SJCRH30 (cell line): ENCODE measurements at regions not wholly inside any gene's neighbourhood (a gene's known extent, or its start where the extent isn't known, plus 50 kb on each side); places are given as distances from the start of the nearest gene placed in this dataset.

ENCODE experiments used
- DNase-seq, 2 experiments: peaks; one replicate each; pipeline ENCODE4 v3.0.0-alpha.2; 2015 to 2020
- H3K27ac ChIP-seq: fragments of 250-450 bp; sonication (Bioruptor Pico); 2 replicates; pipeline ENCODE4 v1.5.1; 2020; ENCODE audit warnings: mild to moderate bottlenecking, moderate library complexity
- H3K27me3 ChIP-seq: fragments of 250-450 bp; sonication (Bioruptor Pico); 2 replicates; pipeline ENCODE4 v1.5.1; 2020; ENCODE audit warnings: mild to moderate bottlenecking, moderate library complexity
- H3K36me3 ChIP-seq: fragments of 250-450 bp; sonication (Bioruptor Pico); 2 replicates; pipeline ENCODE4 v1.5.1; 2020; ENCODE audit warnings: mild to moderate bottlenecking, moderate library complexity
- H3K4me1 ChIP-seq: fragments of 250-450 bp; sonication (Bioruptor Pico); 2 replicates; pipeline ENCODE4 v1.5.1; 2020; ENCODE audit warnings: mild to moderate bottlenecking, moderate library complexity
- H3K4me3 ChIP-seq: fragments of 250-450 bp; sonication (Bioruptor Pico); 2 replicates; pipeline ENCODE4 v1.5.1; 2020; ENCODE audit warnings: mild to moderate bottlenecking, moderate library complexity
- H3K9me3 ChIP-seq: fragments of 250-450 bp; sonication (Bioruptor Pico); replicated peaks from 2 replicates; pipeline ENCODE4 v1.5.1; 2020; ENCODE audit warnings: mild to moderate bottlenecking, moderate library complexity

DNA sequence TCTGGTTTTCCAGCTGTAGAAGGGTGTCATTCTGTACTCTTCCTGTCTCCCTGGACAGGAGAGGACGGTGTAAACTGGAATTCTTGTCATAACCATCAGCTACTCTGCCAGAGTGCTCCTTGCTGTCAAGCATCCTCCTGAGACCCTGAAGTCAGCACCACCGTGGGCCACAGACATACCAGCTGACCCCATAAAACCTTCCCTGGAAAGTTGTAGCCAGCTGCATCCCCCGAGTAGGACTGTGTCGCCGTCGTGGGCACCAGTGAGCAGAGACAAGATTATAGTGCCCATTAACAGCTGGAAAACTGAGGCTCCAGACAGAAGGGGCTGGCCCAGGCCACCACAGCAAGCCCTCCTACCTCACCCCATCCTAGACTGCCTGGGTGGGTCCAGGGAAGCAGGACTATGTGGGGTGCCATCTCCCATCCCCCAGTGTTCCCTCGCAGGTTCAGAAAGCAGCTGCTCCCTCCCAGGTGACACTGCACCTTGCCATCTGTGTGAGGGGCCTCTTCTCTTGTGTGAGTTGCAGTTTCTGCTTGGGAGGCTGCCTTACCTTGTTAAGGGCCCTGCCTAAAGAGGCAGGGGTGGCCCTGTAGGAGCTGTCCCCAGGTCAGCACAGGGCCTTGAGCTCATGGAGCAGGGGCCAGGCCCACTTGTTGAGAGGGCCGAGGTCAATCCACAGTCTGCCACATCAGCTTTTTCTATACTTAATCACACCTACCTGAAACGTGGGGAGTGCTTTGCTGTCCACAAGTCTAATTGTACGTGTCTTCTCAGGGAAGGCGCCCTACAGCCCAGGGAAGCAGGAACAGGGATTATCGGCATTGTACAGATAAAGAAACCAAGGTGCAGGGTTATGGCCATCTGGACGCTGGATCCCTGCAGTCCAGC lies 191.9 kb upstream of the LINGO1 start:
- no peak overlapping the region for H3K4me3 ChIP-seq
- peaks cover 4% of the 10 kb centered on the region; the same call in 1 of the 2 replicates for H3K4me1 ChIP-seq
- H3K27me3 ChIP-seq = peaks cover 10% of the 10 kb centered on the region; the same call in 1 of the 2 replicates
- H3K36me3 ChIP-seq = no peaks in the 10 kb centered on the region
- DNase-seq = no peak
- H3K27ac ChIP-seq = no peak overlapping the region
- H3K9me3 ChIP-seq = no peaks in the 10 kb centered on the region

DNA sequence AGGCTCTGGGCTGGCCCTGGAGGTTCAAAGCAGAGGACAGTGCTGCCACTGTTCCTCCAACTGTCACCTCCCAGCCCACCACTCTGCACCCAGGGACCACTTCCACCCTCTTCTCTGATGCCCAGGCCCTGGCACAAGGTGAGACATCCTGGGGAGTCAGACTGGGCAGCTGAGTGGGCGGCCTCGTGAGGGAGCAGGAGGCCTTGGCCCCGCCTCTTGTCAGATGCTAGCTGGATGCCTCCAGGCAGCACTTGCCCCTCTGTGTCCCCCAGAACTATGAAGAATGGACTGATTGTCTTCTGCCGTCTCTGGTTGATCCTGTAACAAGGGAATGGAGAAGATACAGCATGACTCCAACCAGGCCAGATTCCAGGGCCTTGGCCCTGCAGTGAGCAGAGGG lies 191.0 kb upstream of the LINGO1 start:
- DNase-seq = peak; percentile 17 to 53
- Histone ChIP-seq H3K27me3 (peaks cover 10% of the 10 kb centered on the region; the same call in 1 of the 2 replicates), H3K27ac (no peak overlapping the region)

DNA sequence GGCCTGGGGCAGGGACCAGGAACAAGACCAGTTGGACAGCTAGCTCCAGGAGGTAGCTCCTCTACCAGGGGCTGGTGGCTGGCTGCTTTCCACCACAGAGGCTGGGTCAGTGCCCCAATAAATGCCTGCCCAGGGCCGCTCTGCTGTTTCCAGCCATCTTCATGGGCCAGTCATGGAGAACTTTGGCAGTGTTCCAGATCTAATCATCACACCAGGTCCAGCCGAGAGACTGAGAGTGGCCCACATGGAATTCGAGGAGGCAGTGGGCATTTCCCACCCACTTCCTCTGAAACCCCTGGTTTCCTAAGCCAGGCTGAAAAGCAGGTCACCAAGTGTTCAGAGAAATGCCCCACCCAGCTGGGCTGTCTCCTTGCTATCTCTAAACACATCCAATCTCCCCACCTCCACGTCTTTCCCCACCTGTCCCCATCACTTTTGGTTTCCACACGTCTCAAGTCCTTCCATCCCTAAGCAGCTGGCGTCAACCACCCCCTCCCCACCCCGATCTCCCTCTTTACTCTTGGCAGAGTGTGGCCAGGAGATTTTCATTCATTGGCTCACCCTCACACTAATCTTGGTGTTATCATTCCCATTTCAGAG lies 190.0 kb upstream of the LINGO1 start:
- Histone ChIP-seq H3K36me3 (no peaks in the 10 kb centered on the region), H3K27me3 (peaks cover 10% of the 10 kb centered on the region; the same call in 1 of the 2 replicates), H3K27ac (no peak overlapping the region), H3K9me3 (no peaks in the 10 kb centered on the region), H3K4me1 (peaks cover 4% of the 10 kb centered on the region; the same call in 1 of the 2 replicates), H3K4me3 (no peak overlapping the region)
- DNase-seq = peak; percentile 70 to 82

More for the DNA sequence above, 191.0 kb upstream of the LINGO1 start:
- no peaks in the 10 kb centered on the region for H3K36me3 ChIP-seq
- H3K4me3 ChIP-seq = no peak overlapping the region
- H3K4me1 ChIP-seq = peaks cover 4% of the 10 kb centered on the region; the same call in 1 of the 2 replicates
- no peaks in the 10 kb centered on the region for H3K9me3 ChIP-seq

DNA sequence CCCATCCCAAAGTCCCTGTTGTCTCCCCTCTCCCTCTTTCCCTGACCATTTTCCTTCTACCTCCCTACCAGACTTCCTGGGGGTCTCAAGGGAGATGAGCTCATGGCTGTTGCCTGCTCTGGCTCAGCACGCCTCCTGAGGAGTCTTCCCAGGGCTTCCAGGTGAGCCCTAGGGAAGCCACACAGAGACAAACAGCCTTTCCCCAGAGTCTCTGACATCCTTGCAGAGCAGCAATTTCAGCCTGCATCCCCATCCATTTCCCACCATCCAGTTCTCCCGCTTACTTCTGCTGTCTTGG lies 189.2 kb upstream of the LINGO1 start:
- Histone ChIP-seq H3K27me3 (peaks cover 10% of the 10 kb centered on the region; the same call in 1 of the 2 replicates), H3K27ac (no peak overlapping the region), H3K4me3 (no peak overlapping the region), H3K4me1 (peaks cover 4% of the 10 kb centered on the region; the same call in 1 of the 2 replicates), H3K36me3 (no peaks in the 10 kb centered on the region), H3K9me3 (no peaks in the 10 kb centered on the region)
- no peak for DNase-seq

DNA sequence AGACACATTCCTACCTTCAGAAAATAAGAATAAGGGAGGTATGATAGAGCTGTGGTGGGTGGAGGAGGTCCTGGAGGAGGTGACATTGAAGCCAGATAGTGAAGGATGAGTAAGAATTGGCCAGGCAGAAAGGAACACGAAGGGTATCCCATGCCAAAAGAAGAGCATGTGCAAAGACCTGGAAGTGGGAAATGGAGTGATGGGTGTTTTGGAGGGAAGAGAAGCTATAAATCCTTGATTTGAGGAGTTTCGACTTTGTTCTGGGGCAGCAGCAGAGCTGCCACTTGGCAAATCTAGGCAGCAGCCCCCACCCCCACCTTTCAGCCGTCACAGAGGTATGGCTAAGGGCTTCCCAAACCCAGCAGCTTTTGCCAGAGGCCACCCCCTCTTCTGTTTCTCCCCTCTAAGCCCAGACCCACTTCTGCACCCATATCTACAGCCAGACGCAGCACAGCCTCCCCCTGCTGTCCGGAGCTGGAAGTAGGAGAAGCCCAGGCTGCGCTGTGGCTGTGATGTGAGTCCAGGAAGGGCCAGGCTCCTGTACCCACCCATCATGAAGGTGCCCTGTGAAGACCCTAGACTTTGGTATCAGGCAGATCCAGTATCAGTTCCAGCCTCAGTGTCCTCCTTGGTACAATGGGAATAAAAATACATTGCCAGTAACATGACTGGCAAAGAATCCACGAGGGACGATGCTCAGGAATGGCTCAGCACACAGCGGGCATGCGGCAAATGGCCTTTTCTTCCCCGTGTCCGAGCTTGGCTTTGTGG lies 188.7 kb upstream of the LINGO1 start:
- no peak overlapping the region for H3K27ac ChIP-seq
- H3K36me3 ChIP-seq = no peaks in the 10 kb centered on the region
- peaks cover 10% of the 10 kb centered on the region; the same call in 1 of the 2 replicates for H3K27me3 ChIP-seq
- H3K9me3 ChIP-seq = no peaks in the 10 kb centered on the region
- peak; percentile 62 to 69 for DNase-seq
- no peak overlapping the region for H3K4me3 ChIP-seq
- H3K4me1 ChIP-seq = peaks cover 4% of the 10 kb centered on the region; the same call in 1 of the 2 replicates

DNA sequence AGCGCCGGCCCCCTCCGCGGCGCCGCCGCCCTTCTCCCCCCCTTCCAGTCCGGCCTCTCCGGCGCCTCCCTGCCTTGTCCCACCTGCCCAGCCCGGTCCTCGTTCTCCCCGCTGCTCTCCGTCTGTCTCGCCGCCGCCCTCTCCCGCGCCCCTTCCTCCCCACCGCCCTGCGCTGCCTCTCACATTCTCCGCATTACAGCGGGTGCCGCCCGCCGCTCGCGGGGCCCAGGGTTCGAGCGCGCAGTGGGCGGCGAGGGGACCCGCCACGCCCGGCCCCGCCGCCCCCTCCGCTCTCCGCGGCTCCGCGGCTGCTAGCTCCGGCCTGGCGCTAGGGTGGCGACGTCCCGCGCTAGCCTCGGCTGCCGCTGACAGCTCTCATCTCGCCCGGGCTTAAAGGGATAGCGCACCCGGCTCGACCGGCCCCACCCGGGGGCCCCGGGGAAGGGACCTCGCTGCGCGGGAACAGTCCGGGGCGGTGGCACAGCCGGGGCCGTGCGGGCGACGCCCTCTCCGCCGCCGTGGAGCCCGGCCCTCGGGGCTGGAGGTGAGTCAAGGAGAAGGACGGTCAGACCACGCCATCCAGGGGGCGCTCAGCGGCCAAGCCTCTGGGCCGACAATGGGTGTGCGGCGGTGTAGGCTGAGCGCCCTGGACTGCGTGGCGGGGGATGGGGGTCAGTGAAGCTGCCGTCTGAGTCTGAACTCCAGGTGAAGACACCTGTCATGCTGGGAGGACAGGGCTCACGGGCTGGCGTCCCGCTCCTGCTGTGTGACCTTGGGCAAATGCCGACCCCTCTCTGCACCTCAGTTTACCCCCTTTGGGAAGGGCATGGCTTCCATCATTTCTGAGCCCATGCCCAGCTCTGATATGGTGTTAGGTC lies 187.4 kb upstream of the LINGO1 start:
- no peak for DNase-seq
- no peak overlapping the region; the same call in 1 of the 2 replicates for H3K4me3 ChIP-seq
- peaks cover 4% of the 10 kb centered on the region; the same call in 1 of the 2 replicates for H3K4me1 ChIP-seq
- H3K27me3 ChIP-seq = peaks cover 10% of the 10 kb centered on the region; the same call in 1 of the 2 replicates
- no peaks in the 10 kb centered on the region for H3K9me3 ChIP-seq
- no peaks in the 10 kb centered on the region for H3K36me3 ChIP-seq
- no peak overlapping the region for H3K27ac ChIP-seq

DNA sequence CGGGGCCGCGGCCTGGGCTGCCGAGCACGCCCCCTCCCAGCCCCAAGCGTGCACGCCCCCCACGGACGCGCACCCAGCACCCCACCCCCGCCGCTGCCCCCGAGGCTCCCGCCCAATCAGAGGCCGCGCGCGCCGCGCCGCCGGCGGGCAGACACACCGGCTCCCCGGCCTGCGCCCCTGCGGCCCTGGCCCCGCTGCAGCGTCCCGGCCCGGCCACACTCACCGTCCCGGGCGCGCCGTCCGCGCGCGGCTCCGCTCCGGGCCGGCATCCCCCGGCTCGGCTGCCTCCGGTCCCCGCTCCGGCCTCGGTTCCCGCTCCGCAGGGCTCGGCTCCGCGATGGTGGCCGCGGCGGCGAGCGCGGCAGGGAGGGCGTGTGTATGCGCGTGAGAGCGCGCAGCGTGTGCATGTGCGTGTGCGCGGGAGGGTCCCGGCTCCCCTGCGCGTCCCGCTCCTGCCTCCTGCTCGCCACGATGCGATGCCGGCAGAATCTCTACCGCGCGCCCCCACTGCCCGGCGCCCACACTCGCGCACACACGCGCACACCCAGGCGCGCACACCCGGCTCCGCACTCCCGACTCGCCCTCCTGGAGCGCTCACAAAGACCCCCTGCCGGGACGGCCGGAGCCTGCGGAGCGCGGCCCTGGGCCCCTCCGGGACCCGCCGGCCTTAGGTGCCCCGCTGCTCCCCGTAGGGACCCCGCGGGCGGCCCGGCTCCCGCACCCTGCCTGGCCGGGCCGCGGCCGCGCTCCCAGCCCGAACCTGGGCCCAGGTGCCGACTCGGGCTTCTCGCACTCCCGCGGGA lies 186.5 kb upstream of the LINGO1 start:
- Histone ChIP-seq H3K27me3 (peaks cover 10% of the 10 kb centered on the region; the same call in 1 of the 2 replicates), H3K36me3 (no peaks in the 10 kb centered on the region), H3K27ac (no peak overlapping the region), H3K4me3 (no peak overlapping the region; the same call in 1 of the 2 replicates), H3K4me1 (peaks cover 4% of the 10 kb centered on the region; the same call in 1 of the 2 replicates), H3K9me3 (no peaks in the 10 kb centered on the region)
- no peak for DNase-seq

DNA sequence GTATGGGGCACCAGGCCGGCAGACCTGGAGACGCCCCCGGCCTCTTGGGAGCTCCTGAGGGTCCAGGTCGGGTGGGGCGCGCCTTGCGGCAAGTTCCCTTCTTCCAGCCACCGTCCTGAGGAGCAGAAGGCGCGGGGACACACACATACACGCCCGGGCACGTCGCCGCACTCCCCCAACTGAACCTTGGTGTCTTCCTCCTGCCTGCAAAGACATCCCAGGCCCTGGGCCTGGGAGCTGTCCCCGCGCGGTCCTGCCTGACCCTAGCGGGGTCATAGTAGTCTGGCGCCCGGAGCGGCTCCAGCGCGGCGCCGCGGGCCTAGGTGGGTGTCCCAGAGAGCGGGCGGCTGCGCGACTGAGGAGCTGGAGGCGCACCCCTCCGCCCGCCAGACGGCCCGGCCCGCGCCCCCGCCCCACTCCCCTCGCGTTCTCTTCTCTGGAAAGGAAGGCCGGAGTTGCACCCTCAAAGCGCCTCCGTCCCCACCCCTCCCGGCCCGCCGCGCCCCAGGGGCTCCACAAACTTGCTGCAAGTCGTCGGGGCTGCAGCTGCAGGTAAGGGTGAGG lies 185.9 kb upstream of the LINGO1 start:
- H3K4me3 ChIP-seq = no peak overlapping the region
- no peaks in the 10 kb centered on the region for H3K9me3 ChIP-seq
- peaks cover 4% of the 10 kb centered on the region; the same call in 1 of the 2 replicates for H3K4me1 ChIP-seq
- DNase-seq = no peak
- peaks cover 10% of the 10 kb centered on the region; the same call in 1 of the 2 replicates for H3K27me3 ChIP-seq
- H3K36me3 ChIP-seq = no peaks in the 10 kb centered on the region
- no peak overlapping the region for H3K27ac ChIP-seq

DNA sequence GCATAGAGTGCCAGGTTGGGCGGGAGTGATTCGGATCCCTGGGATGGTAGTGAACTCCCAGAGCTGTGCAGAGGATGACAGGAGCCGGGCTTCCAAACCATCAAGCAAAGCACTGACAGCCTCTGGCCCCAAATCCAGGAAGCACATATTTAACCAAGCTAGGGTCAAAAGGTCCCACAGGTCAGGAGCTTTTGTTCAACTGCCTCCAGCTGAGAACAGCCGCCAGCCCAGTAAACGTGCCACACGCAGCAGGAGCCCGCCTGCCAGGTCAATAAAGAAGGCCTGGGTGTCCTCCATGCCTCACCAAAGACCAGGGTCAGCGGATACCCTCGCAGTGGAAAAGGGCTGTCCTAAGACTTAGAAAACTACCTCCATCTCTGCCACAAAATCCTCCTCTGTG lies 184.7 kb upstream of the LINGO1 start:
- H3K4me3 ChIP-seq = no peak overlapping the region
- H3K36me3 ChIP-seq = no peaks in the 10 kb centered on the region
- no peak overlapping the region for H3K27ac ChIP-seq
- DNase-seq = no peak
- H3K9me3 ChIP-seq = no peaks in the 10 kb centered on the region
- H3K4me1 ChIP-seq = peaks cover 3% of the 10 kb centered on the region; the same call in 1 of the 2 replicates
- peaks cover 10% of the 10 kb centered on the region; the same call in 1 of the 2 replicates for H3K27me3 ChIP-seq

DNA sequence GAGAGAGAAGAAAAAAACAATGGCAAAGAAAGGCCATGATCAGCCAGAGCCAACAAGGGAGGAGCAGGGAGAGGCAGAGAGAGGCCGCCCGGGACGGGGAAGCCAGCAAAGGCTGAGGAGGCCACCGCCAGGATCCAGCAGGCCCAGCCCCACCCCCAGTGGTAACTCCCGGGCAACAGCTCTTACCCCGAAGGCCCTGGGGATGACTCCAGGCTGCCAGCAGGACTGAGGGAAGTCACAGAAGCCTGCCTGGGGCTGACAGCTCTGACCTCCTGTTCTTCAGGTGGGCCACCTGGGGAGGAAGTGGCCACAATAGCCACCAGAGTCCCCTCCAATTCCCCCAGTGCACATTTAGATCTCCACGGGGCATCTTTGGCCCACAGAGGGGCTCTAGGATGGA lies 184.3 kb upstream of the LINGO1 start:
- no peak overlapping the region for H3K4me3 ChIP-seq
- DNase-seq = no peak
- peaks cover 10% of the 10 kb centered on the region; the same call in 1 of the 2 replicates for H3K27me3 ChIP-seq

DNA sequence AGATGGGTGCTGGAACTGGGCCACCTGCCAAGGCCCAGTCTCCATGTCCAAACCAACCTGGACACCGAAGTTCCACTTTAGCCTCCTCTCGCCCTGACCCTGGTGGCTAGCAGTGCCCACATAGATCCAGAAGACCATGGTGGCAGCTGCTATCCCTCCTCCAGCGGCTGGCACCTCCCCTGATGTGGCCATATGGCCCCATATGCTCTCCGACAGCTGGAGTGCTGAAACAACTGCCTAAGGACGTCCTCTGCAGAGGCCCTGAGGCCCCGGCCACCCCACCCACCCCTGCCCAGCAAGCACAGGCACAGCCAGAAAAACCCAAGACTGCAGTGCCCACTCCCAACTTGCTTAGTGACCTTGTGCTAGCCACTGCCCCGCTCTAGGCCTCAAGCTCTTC lies 182.3 kb upstream of the LINGO1 start:
- Histone ChIP-seq H3K27ac (no peak overlapping the region), H3K27me3 (no peaks in the 10 kb centered on the region; the same call in 1 of the 2 replicates), H3K4me1 (peaks cover 7% of the 10 kb centered on the region), H3K36me3 (no peaks in the 10 kb centered on the region), H3K9me3 (no peaks in the 10 kb centered on the region), H3K4me3 (no peak overlapping the region)
- peak in 1 of 2 experiments; percentile 33 for DNase-seq

More for the DNA sequence above, 184.3 kb upstream of the LINGO1 start:
- Histone ChIP-seq H3K4me1 (no peaks in the 10 kb centered on the region), H3K36me3 (no peaks in the 10 kb centered on the region), H3K27ac (no peak overlapping the region), H3K9me3 (no peaks in the 10 kb centered on the region)

DNA sequence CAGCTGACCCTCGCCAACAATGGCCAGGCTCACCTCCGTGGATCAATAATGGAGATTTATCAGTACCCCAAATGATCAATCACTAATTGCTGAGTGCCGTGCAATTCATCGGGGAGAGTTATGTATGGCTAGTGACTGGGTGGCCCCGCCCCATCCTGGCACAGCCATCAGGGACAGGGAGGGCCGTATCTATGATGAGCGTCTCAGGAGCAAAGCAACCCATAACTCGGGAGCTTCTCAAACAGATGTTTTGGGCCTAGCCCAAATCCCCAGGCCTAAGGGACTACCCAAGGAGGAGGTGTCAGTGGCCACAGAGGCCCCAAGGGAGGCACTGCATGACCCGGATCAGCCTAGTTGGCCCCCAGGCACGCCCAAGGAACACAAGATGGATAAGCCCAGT lies 180.0 kb upstream of the LINGO1 start:
- H3K4me1 ChIP-seq = peaks cover 9% of the 10 kb centered on the region
- no peak overlapping the region for H3K4me3 ChIP-seq
- no peak for DNase-seq
- H3K27ac ChIP-seq = no peak overlapping the region
- H3K27me3 ChIP-seq = no peaks in the 10 kb centered on the region
- H3K9me3 ChIP-seq = no peaks in the 10 kb centered on the region
- H3K36me3 ChIP-seq = no peaks in the 10 kb centered on the region

DNA sequence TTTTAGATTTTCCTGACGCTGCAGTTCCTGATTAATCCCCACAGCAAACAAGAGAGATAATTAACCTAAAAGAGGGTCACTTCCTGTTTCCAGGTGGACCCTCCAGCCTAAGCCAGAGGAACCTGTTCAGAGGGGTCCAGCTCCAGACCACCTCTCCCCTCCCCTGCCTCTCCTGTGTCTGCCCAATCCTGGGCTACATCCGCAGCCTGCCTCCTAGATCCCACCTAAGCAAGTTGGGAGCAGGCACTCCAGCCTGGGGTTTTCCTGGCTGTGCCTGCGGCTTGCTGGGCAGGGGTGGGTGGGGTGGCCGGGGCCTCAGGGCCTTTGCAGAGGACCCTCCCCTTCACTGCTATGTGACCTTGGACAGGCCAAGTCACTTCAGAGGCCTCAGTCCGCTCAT lies 178.6 kb upstream of the LINGO1 start:
- Histone ChIP-seq H3K27ac (no peak overlapping the region), H3K4me1 (peaks cover 9% of the 10 kb centered on the region), H3K36me3 (no peaks in the 10 kb centered on the region), H3K9me3 (no peaks in the 10 kb centered on the region), H3K4me3 (no peak overlapping the region), H3K27me3 (no peaks in the 10 kb centered on the region)
- no peak for DNase-seq
